Ovary (tissue), 7 donors: ENCODE measurements at regions not wholly inside any gene's neighbourhood (a gene's known extent, or its start where the extent isn't known, plus 50 kb on each side); places are given as distances from the start of the nearest gene placed in this dataset.
"Not testable (repeated sequence)": the region's sequence is repeated elsewhere in the genome, so short reads cannot be mapped to it uniquely, and the experiment has no call there.

Source experiments
- DNase-seq, 5 donors: peaks; one replicate each; pipeline ENCODE4 v3.0.0-alpha.2; 2019 to 2020
- H3K27ac ChIP-seq, 2 donors: fragments of 200-600 bp; one replicate each; pipeline versions ENCODE4 v1.5.1 to v1.8.0; 2019 to 2022
- H3K27me3 ChIP-seq: fragments of 200-600 bp; one replicate; pipeline ENCODE4 v1.8.0; 2022
- H3K36me3 ChIP-seq: fragments of 200-600 bp; sonication (generic); one replicate; pipeline ENCODE4 v1.5.1; 2019
- H3K4me1 ChIP-seq: one replicate; pipeline ENCODE4 v1.8.1; 2013; ENCODE audit warnings: mild to moderate bottlenecking, moderate library complexity; ENCODE audit not compliant: insufficient read depth
- H3K4me3 ChIP-seq: fragments of 200-600 bp; sonication (generic); one replicate; pipeline ENCODE4 v1.5.1; 2017
- H3K9me3 ChIP-seq, 2 donors: fragments of 200-600 bp in 1 of 2; sonication (generic) in 1 of 2; one replicate each; pipeline versions ENCODE4 v1.5.1 to v1.8.1; 2013 to 2019; ENCODE audit warnings: mild to moderate bottlenecking in 1 of 2, moderate library complexity in 1 of 2
- CTCF ChIP-seq, 3 donors: fragments of 450-650 bp in 2 of 3; fragments of 200-600 bp in 1 of 3; IDR thresholded peaks; one replicate each; pipeline versions ENCODE4 v1.5.1 to v1.8.0; 2016 to 2022; ENCODE audit warnings: antibody characterized with exemption in 3 of 3, mild to moderate bottlenecking in 1 of 3
- EP300 ChIP-seq: sonication (generic); formaldehyde crosslinking; IDR thresholded peaks from one replicate; pipeline ENCODE4 v1.6.1; 2017; ENCODE audit warnings: antibody characterized with exemption
- POLR2A ChIP-seq: fragments of 450-650 bp; IDR thresholded peaks from one replicate; pipeline ENCODE4 v1.6.1; 2017; ENCODE audit warnings: antibody characterized with exemption, mild to moderate bottlenecking, moderate library complexity
- WGBS, 3 donors: extraction: QIAGEN DNeasy Blood & Tissue Kit in 1 of 3; methylation state at CpG; one replicate each; pipeline versions ENCODE4 v1.1.5 to v1.1.7; 2013 to 2017; 5-methylcytosine and 5-hydroxymethylcytosine counted together
- intact Hi-C, 4 donors: fragments of 100-400 bp; cut with DNase I; formaldehyde crosslinking; loops; one replicate each; pipeline versions ENCODE4 v1.11.0 to v1.15.1; 2022 to 2023
- donor health status: DM: no; HTN: no; CAD: no; lungs with moderate emphysema.
- donor health status: DM: no; HTN: no; CAD: no.
- donor health status: Bipolar disorder and iron deficiency.
- donor health status: DM: no; HTN: no; CAD: no.
- donor health status: DM: yes; HTN: yes; CAD: no.

DNA sequence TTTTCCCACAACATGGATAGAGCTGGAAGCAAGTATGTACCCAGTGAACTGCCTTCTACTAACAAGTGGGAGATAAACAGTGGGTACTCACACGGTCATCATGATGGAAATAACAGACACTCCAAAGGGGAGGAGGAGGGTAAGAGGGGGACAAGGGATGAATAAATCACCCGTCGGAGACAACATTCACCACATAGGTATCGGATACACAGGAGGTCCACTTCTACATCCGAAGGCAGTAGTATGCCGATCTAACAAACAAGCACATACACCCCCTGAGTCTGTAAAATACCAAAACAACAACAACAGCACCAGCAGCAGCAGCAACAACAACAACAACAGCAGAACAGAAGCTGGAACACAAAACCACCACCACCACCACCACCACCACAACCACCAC lies 1943.2 kb upstream of the DEFB115 start:
- no peaks in the 10 kb centered on the region for H3K4me1 ChIP-seq
- no peak overlapping the region for H3K4me3 ChIP-seq
- intact Hi-C loops, result no loop called here
- no peaks in the 10 kb centered on the region for H3K27me3 ChIP-seq
- TF ChIP-seq POLR2A (no peak), CTCF (IDR thresholded peaks at IDR 0.05) (no peak), EP300 (no peak)
- H3K9me3 ChIP-seq, result peaks cover 0 to 12% of the 10 kb centered on the region in 2 donors
- no peak overlapping the region for H3K27ac ChIP-seq
- no peaks in the 10 kb centered on the region for H3K36me3 ChIP-seq
- no peak for DNase-seq
- 81 to 88% (median 87%) methylated on average over 6 of the region's 6 CpGs for WGBS, 3 donors

DNA sequence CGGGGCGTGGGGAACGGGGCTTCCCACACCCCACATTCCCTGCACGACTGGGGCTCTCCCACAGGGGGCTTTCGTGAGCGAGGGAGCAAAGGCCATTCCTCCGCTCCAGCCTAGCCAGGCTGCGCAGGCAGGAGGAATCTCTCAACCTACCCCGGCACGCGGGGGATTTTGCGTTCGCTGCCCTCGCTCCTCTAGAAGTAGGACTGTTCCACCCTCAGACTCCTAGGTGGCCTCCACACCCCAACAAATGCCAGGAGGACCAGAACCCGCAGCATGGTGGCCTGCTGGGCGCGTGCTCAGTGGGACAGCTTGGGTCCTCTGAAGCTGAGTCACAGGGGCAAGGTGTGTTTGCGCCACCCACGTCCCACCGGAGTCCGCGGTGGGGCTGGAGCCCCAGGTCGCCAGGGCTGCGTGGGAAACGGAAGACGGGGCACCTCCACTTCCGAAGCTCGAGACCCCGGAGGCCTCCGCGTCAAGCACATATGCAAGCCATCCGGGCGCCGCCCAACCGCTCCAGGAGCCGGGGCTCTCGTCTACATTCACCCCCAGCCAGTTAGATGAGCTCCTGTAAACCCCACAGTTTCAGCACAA lies 1938.5 kb upstream of the DEFB115 start:
- Histone ChIP-seq H3K27me3 (no peaks in the 10 kb centered on the region), H3K27ac (no peak overlapping the region), H3K36me3 (no peaks in the 10 kb centered on the region), H3K4me3 (no peak overlapping the region), H3K4me1 (no peaks in the 10 kb centered on the region), H3K9me3 (peaks cover 0 to 6% of the 10 kb centered on the region in 2 donors)
- WGBS, 3 donors, result 67 to 77% (median 73%) methylated on average over 37 of the region's 37 CpGs
- intact Hi-C loops, result no loop called here
- DNase-seq, result no peak
- TF ChIP-seq POLR2A (no peak), CTCF (IDR thresholded peaks at IDR 0.05) (no peak), EP300 (no peak)

GRCh38 chr20:29319725-29320124 lies 1937.7 kb upstream of the DEFB115 start:
- H3K27me3 ChIP-seq, result no peaks in the 10 kb centered on the region
- TF ChIP-seq CTCF (IDR thresholded peaks at IDR 0.05) (no peak), POLR2A (no peak), EP300 (no peak)
- H3K27ac ChIP-seq, result no peak overlapping the region
- peaks cover 0 to 6% of the 10 kb centered on the region in 2 donors for H3K9me3 ChIP-seq
- WGBS, 3 donors, result 48 to 78% (median 55%) methylated on average over 23 of the region's 23 CpGs
- intact Hi-C loops, result no loop called here
- no peaks in the 10 kb centered on the region for H3K36me3 ChIP-seq
- H3K4me3 ChIP-seq, result no peak overlapping the region
- no peak for DNase-seq
- H3K4me1 ChIP-seq, result no peaks in the 10 kb centered on the region

- H3K36me3 ChIP-seq, H3K27me3 ChIP-seq, H3K4me1 ChIP-seq, DNase-seq, H3K27ac ChIP-seq, H3K9me3 ChIP-seq, intact Hi-C loops, H3K4me3 ChIP-seq: not testable (repeated sequence)
- WGBS, 3 donors, result 45 to 61% (median 46%) methylated on average over 35 of the region's 35 CpGs
Observed at GRCh38 chr20:29320216-29320949, 1937.1 kb upstream of the DEFB115 start.

DNA sequence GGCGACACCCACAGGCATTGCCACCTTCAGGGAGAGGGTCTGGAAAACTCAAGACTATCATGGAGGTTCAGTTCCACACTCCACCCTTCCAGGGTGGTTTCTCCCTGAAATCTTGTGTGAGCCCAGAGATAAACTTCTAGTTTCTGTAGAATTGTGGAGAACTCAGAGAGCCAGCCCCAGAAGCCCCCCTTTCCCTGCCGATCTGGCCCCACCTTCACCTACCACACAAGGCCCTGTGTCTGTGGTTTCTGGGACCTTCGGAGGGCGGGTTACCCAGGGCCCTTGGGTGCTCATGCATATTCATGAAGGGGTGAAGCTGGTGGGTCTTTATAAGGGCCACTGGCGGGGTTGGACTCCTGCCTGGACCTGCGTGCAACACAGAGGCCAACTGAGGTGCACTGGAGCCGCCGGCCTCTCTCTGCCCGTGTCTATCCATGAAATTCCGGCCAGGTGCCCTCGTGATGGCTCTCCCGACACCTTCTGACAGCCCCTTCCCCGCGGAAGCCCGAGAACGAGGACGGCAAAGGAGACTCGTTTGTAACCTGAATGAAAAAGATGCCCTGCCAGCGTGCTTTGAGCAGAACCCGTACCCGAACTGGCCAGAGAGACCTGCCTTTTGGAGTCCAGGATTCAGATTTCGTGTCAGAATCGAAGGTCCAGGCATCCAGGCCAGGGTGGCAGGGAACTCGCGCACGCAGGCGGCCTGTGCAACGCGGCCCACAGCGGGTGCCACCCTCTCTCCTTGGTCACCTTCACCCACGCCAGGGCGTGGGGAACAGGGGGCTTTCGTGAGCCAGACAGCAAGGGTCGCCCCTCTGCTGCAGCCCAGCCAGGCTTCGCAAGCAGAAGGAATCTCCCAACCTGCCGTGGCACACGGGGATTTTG lies 1933.6 kb upstream of the DEFB115 start:
- WGBS, 3 donors, result 76 to 86% (median 83%) methylated on average over 37 of the region's 37 CpGs
- H3K27me3 ChIP-seq, intact Hi-C loops, H3K9me3 ChIP-seq, H3K4me1 ChIP-seq, DNase-seq, H3K27ac ChIP-seq, H3K4me3 ChIP-seq, H3K36me3 ChIP-seq: not testable (repeated sequence)

GRCh38 chr20:29324516-29325303 lies 1932.8 kb upstream of the DEFB115 start:
- H3K27ac ChIP-seq, H3K9me3 ChIP-seq, H3K4me3 ChIP-seq, H3K36me3 ChIP-seq, DNase-seq, H3K4me1 ChIP-seq, H3K27me3 ChIP-seq, intact Hi-C loops: not testable (repeated sequence)
- WGBS, 3 donors, result 72 to 77% (median 76%) methylated on average over 34 of the region's 34 CpGs
